B cell (primary cell): ENCODE measurements at regions not wholly inside any gene's neighbourhood (a gene's known extent, or its start where the extent isn't known, plus 50 kb on each side); places are given as distances from the start of the nearest gene placed in this dataset.
A peak's percentile ranks its signal among the peaks of the same experiment; 100 is the strongest.

Experiments
- ATAC-seq: fragments of 200-7000 bp; cut with Tn5 transposase; one replicate; pipeline ENCODE4 v1.10.0; 2021; ENCODE audit warnings: low read depth, mild to moderate bottlenecking, moderate number of reproducible peaks, moderate library complexity
- CTCF ChIA-PET: fragments of 350-600 bp; sonication (Branson Sonifier 250); formaldehyde crosslinking; loops from one replicate; lab custom pipeline; 2021; ENCODE audit warnings: antibody characterized with exemption, inconsistent platforms; lab: Charles Lee
- POLR2A ChIA-PET: fragments of 350-600 bp; sonication (Branson Sonifier 250); formaldehyde crosslinking; loops from one replicate; lab custom pipeline; 2021; ENCODE audit warnings: antibody characterized with exemption; lab: Charles Lee
- DNase-seq: peaks from one replicate; pipeline ENCODE4 v3.0.0; 2013
- H2AFZ ChIP-seq: 2 replicates; pipeline ENCODE4 v1.6.1; 2012; ENCODE audit warnings: mild to moderate bottlenecking, low read depth, low read length; ENCODE audit not compliant: insufficient read depth, poor library complexity, severe bottlenecking
- H3K27ac ChIP-seq, 2 donors: 1 replicate in 1 of 2; 2 replicates in 1 of 2; pipeline ENCODE4 v1.5.1; 2012 to 2013; ENCODE audit warnings: low read length in 2 of 2, mild to moderate bottlenecking in 2 of 2, moderate library complexity in 1 of 2
- H3K27me3 ChIP-seq, 4 experiments: fragments of 200-600 bp in 1 of 4; sonication (generic) in 1 of 4; replicated peaks in 1 of 4; 1 replicate in 2 of 4; 2 replicates in 2 of 4; pipeline versions ENCODE4 v1.6.1 to v1.7.0; 2013 to 2016; ENCODE audit warnings: low read length in 3 of 4, mild to moderate bottlenecking in 2 of 4, mixed read lengths in 1 of 4, moderate library complexity in 1 of 4; ENCODE audit not compliant: insufficient read depth in 4 of 4, control insufficient read depth in 3 of 4; ENCODE audit errors: control extremely low read depth in 1 of 4
- H3K36me3 ChIP-seq, 2 experiments: replicated peaks in 1 of 2; 1 replicate in 1 of 2; 2 replicates in 1 of 2; pipeline versions ENCODE4 v1.6.1 to v1.7.1; 2013; ENCODE audit warnings: low read length in 1 of 2; ENCODE audit not compliant: insufficient read depth in 2 of 2, control insufficient read depth in 1 of 2; ENCODE audit errors: control extremely low read depth in 1 of 2, extremely low read depth in 1 of 2
- H3K4me1 ChIP-seq, 2 donors: fragments of 200-600 bp in 1 of 2; sonication (generic) in 1 of 2; 1 replicate in 1 of 2; 2 replicates in 1 of 2; pipeline versions ENCODE4 v1.5.1 to v1.6.1; 2013 to 2017; ENCODE audit warnings: low read length in 2 of 2; ENCODE audit not compliant: control insufficient read depth in 2 of 2, insufficient read depth in 2 of 2
- H3K4me2 ChIP-seq: replicated peaks from 2 replicates; pipeline ENCODE3; 2012; ENCODE audit warnings: mild to moderate bottlenecking, low read depth, low read length; ENCODE audit not compliant: poor library complexity, severe bottlenecking
- H3K4me3 ChIP-seq, 5 experiments: fragments of 200-600 bp in 1 of 5; sonication (generic) in 1 of 5; 1 replicate in 3 of 5; 2 replicates in 2 of 5; pipeline versions ENCODE4 v1.5.1 to v1.7.0; 2011 to 2016; ENCODE audit warnings: low read length in 4 of 5, mild to moderate bottlenecking in 4 of 5, low read depth in 2 of 5, control low read depth in 1 of 5, moderate library complexity in 1 of 5; ENCODE audit not compliant: insufficient read depth in 1 of 5; ENCODE audit errors: control extremely low read depth in 1 of 5, extremely low read depth in 1 of 5
- H3K79me2 ChIP-seq: fragments of 200-600 bp; sonication (generic); one replicate; pipeline ENCODE4 v1.6.0; 2016; ENCODE audit warnings: low read length; ENCODE audit not compliant: control insufficient read depth, insufficient read depth
- H3K9ac ChIP-seq: fragments of 200-600 bp; sonication (generic); 2 replicates; pipeline ENCODE4 v1.6.1; 2017; ENCODE audit warnings: mild to moderate bottlenecking, low read length, moderate library complexity
- H3K9me3 ChIP-seq, 3 donors: one replicate each; pipeline versions ENCODE4 v1.6.1 to v1.7.1; 2013; ENCODE audit warnings: low read length in 2 of 3; ENCODE audit not compliant: control insufficient read depth in 2 of 3, insufficient read depth in 1 of 3; ENCODE audit errors: control extremely low read depth in 1 of 3
- H4K20me1 ChIP-seq: 2 replicates; pipeline ENCODE4 v1.6.0; 2012; ENCODE audit warnings: mild to moderate bottlenecking, low read length; ENCODE audit not compliant: insufficient read depth, control insufficient read depth, poor library complexity, severe bottlenecking
- H3K27ac Mint-ChIP-seq: one replicate; pipeline ENCODE4 v1.8.0; 2021; ENCODE audit warnings: mixed read lengths
- H3K27me3 Mint-ChIP-seq: one replicate; pipeline ENCODE4 v1.8.0; 2021; ENCODE audit warnings: mixed read lengths
- H3K4me1 Mint-ChIP-seq: one replicate; pipeline ENCODE4 v1.8.0; 2021; ENCODE audit warnings: mixed read lengths
- H3K4me3 Mint-ChIP-seq: one replicate; pipeline ENCODE4 v1.8.0; 2021; ENCODE audit warnings: mixed read lengths
- H3K9me3 Mint-ChIP-seq: one replicate; pipeline ENCODE4 v1.8.0; 2022; ENCODE audit warnings: mixed read lengths; ENCODE audit not compliant: insufficient read depth
- CTCF ChIP-seq: fragments of 200-600 bp; IDR thresholded peaks from one replicate; pipeline ENCODE4 v1.8.0; 2022; ENCODE audit warnings: antibody characterized with exemption, mild to moderate bottlenecking
- EZH2 ChIP-seq: IDR thresholded peaks from 2 replicates; pipeline ENCODE4 v1.6.1; 2012; ENCODE audit warnings: borderline replicate concordance, low read depth, mild to moderate bottlenecking, moderate library complexity, low read length; ENCODE audit not compliant: insufficient read depth, poor library complexity, severe bottlenecking
- WGBS: methylation state at CpG from one replicate; pipeline ENCODE4 v1.1.5; 2013; ENCODE audit warnings: missing lambda C conversion rate; ENCODE audit not compliant: insufficient coverage; 5-methylcytosine and 5-hydroxymethylcytosine counted together
- intact Hi-C: fragments of 100-400 bp; cut with micrococcal nuclease; formaldehyde crosslinking; loops from one replicate; pipeline ENCODE4 v1.10.0; 2022

GRCh38 chr19:21604951-21605476 is 99.6 kb downstream of the ZNF429 start:
- ATAC-seq (no peak), DNase-seq (peak; percentile 30)
- Histone ChIP-seq H3K79me2 (no peaks in the 10 kb centered on the region), H3K9ac (peak overlapping the region; percentile 80), H3K4me1 (peaks cover 6 to 14% of the 10 kb centered on the region in 2 donors), H3K27me3 (no peaks in the 10 kb centered on the region), H3K9me3 (peaks cover 0 to 10% (median 1%) of the 10 kb centered on the region in 3 donors), H4K20me1 (no peaks in the 10 kb centered on the region), H3K4me3 (peak overlapping the region; percentile 33 to 73 (median 52)), H3K27ac (peak overlapping the region in 1 of 2 donors; percentile 75), H3K4me2 (peak overlapping the region; percentile 77), H3K36me3 (no peaks in the 10 kb centered on the region), H2AFZ (peak overlapping the region; percentile 78)
- Mint-ChIP-seq H3K4me3 (peak overlapping the region; percentile 93), H3K4me1 (peaks cover 19% of the 10 kb centered on the region), H3K9me3 (no peaks in the 10 kb centered on the region), H3K27me3 (no peaks in the 10 kb centered on the region), H3K27ac (peak overlapping the region; percentile 86)
- WGBS: 60% methylated on average over 8 of the region's 8 CpGs
- POLR2A ChIA-PET: interaction anchor here (0.5 kb wide), 1 partner anchor 39 kb away, joined by 3 read pairs; no protein-coding TSS in a partner anchor
- intact Hi-C loops: no loop called here
- TF ChIP-seq CTCF (no peak), EZH2 (no peak)
- CTCF ChIA-PET: no interaction called here
